ENCODE measurements at regions not wholly inside any gene's neighbourhood (a gene's known extent, or its start where the extent isn't known, plus 50 kb on each side); places are given as distances from the start of the nearest gene placed in this dataset.

GRCh38 chr9:85427772-85428171 is 314.0 kb downstream of the AGTPBP1 start:
- DNase-seq = no peak

GRCh38 chr9:85425153-85425611 is 316.6 kb downstream of the AGTPBP1 start:
- DNase-seq = peak; percentile 2 to 22

- DNase-seq = no peak
These were observed 318.3 kb downstream of the AGTPBP1 start for GRCh38 chr9:85423422-85423821.

GRCh38 chr9:85421641-85422040 is 320.1 kb downstream of the AGTPBP1 start:
- no peak for DNase-seq

- DNase-seq = no peak
These were observed 321.0 kb downstream of the AGTPBP1 start for GRCh38 chr9:85420750-85421149.

GRCh38 chr9:85417674-85418073 is 324.1 kb downstream of the AGTPBP1 start:
- no peak for DNase-seq

GRCh38 chr9:85416715-85417114 is 325.0 kb downstream of the AGTPBP1 start:
- no peak for DNase-seq

- no peak for DNase-seq
These were observed 327.4 kb downstream of the AGTPBP1 start for GRCh38 chr9:85414390-85414789.

- DNase-seq = no peak
These were observed 333.3 kb downstream of the AGTPBP1 start for GRCh38 chr9:85408494-85408893.

GRCh38 chr9:85405566-85405950 is 336.2 kb downstream of the AGTPBP1 start:
- DNase-seq = no peak

- DNase-seq = no peak
These were observed 336.7 kb downstream of the AGTPBP1 start for GRCh38 chr9:85404911-85405565.

GRCh38 chr9:85402551-85402950 is 339.2 kb downstream of the AGTPBP1 start:
- DNase-seq = no peak

GRCh38 chr9:85401998-85402397 is 339.8 kb downstream of the AGTPBP1 start:
- DNase-seq = no peak

GRCh38 chr9:85397005-85397404 is 344.7 kb downstream of the AGTPBP1 start:
- DNase-seq = no peak

GRCh38 chr9:85392260-85392659 is 349.5 kb downstream of the AGTPBP1 start:
- no peak for DNase-seq

- no peak for DNase-seq
These were observed 363.9 kb downstream of the AGTPBP1 start for GRCh38 chr9:85377731-85378289.

- DNase-seq = no peak
These were observed 373.0 kb downstream of the AGTPBP1 start for GRCh38 chr9:85368781-85369180.

GRCh38 chr9:85359161-85359560 is 382.6 kb downstream of the AGTPBP1 start:
- DNase-seq = no peak

GRCh38 chr9:85349046-85349445 is 392.7 kb downstream of the AGTPBP1 start:
- no peak for DNase-seq

GRCh38 chr9:85347541-85347940 is 394.2 kb downstream of the AGTPBP1 start:
- DNase-seq = no peak

GRCh38 chr9:85344901-85345300 is 396.9 kb downstream of the AGTPBP1 start:
- no peak for DNase-seq

- DNase-seq = no peak
These were observed 402.4 kb downstream of the AGTPBP1 start for GRCh38 chr9:85339338-85339737.

- DNase-seq = no peak
These were observed 407.5 kb downstream of the AGTPBP1 start for GRCh38 chr9:85334228-85334627.

- DNase-seq = no peak
These were observed 409.3 kb downstream of the AGTPBP1 start for GRCh38 chr9:85332487-85332886.

GRCh38 chr9:85331626-85332025 is 410.1 kb downstream of the AGTPBP1 start:
- no peak for DNase-seq
